Hematopoietic multipotent progenitor cell treated with erythropoietin and hydrocortisone succinate and interleukin-3 and kit ligand, for 17 days (in vitro differentiated cells): ENCODE measurements at regions not wholly inside any gene's neighbourhood (a gene's known extent, or its start where the extent isn't known, plus 50 kb on each side); places are given as distances from the start of the nearest gene placed in this dataset.

Source experiments
- DNase-seq: peaks from one replicate; pipeline ENCODE4 v3.0.0-alpha.2; 2015; ENCODE audit warnings: low spot score

GRCh38 chr7:112594397-112594796 lies 113.6 kb downstream of the LSMEM1 start:
- no peak for DNase-seq

DNA sequence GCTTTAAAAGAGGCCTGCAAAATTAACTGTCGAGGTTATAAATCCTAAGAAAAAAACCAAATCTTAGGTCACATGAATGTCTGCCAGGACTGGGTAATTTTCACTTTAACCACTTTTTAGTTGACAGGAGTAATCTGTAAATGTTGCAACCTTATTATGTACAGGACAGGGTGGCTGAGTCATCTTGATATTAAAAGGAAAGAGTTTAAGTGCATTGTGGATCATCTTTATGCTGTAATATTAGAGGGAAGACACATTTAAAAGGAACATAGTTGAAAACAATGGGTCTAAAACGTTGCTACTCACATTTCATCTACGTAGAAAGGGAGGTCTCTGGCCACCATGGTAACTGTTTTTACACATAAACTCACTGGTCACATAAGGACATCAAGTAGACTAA lies 115.5 kb downstream of the LSMEM1 start:
- no peak for DNase-seq

DNA sequence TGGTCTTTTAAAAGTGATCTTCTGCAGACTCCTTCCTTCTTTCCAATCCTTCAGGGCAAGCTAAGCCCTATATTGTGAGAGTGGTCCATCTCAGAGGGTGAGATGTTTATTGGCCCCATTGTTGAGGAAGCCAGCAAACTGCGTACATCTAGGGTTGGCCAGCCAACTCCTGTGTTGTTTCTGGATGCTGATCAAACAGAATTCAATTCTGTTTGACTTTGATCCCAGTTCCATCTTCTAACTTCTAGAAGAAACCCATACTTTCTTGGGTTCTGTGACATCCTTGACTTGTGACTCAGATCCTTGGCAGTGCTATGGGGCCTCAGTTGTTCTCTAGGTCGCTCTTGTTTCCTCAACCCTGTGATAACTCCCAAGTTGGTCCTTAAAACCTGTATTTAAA lies 116.2 kb downstream of the LSMEM1 start:
- DNase-seq: no peak

DNA sequence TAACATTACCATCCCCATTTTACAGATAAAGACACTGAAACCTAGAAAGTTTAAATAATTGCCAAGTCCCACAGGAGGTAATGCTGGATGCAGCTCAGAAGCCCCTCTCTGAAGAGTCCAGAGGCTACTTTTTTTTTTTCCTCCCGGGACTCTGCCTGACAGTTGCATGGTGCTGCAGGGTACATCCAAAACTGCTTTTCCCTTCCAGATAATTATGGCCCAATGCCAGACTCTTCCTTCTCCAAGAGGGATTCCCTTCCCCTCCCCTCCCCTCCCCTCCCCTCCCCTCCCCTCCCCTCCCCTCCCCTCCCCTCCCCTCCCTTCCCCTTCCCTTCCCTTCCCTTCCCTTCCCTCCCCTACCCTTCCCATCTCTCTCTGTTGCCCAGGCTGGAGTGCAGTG lies 122.9 kb downstream of the LSMEM1 start:
- DNase-seq: no peak

DNA sequence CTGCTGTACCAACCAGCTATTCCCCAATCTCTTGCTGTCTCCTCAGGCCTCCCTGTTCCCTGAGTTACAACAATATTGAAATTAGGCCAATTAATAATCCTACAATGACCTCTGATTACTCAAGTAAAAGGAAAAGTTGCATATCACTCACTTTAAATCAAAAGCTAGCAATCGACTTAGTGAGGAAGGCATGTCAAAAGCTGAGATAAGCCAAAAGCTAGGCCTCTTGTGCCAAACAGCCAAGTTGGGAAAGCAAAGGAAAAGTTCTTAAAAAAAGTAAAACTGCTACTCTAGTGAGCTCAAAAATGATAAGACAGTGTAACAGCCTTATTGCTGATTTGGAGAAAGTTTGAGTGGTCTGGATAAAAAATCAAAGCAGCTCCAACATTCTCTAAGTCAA lies 129.8 kb downstream of the LSMEM1 start:
- no peak for DNase-seq

DNA sequence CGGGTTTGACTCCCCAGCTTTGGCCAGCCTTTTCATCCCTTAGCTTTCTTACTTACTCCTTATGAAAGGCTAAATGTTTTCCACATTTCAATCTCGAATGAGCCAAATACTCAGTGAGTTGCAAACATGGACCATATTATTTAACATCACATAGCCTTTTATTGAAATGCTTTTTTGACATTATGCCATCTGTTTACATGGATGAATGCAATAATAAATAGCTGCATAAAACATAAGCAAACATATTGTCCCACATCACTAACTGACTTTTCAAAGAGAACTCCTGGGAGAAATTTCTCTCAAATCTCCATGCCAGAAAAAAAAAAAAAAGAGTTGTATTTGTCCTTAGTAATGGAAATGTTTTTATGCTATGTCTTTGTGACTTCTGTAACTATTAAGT lies 134.9 kb downstream of the LSMEM1 start:
- DNase-seq: no peak

- DNase-seq: no peak
These were observed 135.5 kb downstream of the LSMEM1 start for GRCh38 chr7:112616295-112616694.

- no peak for DNase-seq
These were observed 138.6 kb downstream of the LSMEM1 start for GRCh38 chr7:112619343-112619742.

DNA sequence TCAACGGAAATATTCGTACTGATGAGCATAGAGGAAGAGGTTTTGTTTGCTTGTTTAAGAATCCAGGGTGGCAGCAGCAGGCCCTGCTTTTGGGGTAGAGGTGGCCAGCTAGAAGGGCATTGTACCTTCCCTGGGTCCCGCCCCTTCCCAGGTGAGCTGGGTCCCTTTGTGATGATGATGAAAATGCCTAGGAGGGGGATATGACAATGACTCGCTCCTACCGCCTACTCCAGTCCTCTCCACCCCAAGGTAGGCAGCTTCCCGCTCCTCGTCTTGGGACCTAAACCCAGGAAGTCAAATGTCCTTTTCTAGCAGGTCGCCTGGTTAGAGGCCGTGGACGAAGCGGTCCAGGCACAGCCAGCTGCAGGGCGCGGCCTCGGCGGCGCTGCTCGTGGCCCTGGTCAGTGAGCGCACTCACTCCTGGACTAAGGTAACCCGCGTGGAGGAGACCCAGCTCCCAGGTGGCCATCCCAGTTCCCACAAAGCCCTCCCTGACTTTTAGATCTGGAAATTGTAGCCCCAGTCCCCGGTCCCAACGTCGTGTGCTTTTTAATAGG lies 141.4 kb downstream of the LSMEM1 start:
- no peak for DNase-seq

GRCh38 chr7:112624416-112624815 lies 143.6 kb downstream of the LSMEM1 start:
- DNase-seq: no peak

GRCh38 chr7:112630565-112630964 lies 149.8 kb downstream of the LSMEM1 start:
- no peak for DNase-seq

DNA sequence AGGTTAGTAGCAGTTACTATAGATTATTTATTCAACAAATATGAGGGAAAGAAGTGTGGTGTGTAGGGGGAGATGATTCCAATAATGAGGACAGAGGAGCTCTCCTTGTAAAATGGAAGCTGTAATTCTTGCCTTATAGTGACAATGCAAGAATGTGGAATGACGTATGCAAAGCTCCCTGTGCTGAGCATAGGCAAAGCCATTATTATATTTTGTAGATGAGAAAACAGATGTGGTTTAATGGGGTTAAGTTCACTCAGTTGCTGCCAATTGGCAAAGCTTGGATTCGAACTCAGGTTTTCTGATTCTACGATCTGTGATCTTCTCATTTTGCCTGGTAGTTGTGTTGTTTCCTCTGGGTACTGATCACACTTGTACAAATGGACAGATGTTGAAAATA lies 153.3 kb downstream of the LSMEM1 start:
- no peak for DNase-seq

GRCh38 chr7:112635742-112636141 lies 154.5 kb downstream of the TMEM168 start:
- DNase-seq: no peak

GRCh38 chr7:112638675-112639400 lies 151.4 kb downstream of the TMEM168 start:
- DNase-seq: no peak

GRCh38 chr7:112640685-112641084 lies 149.5 kb downstream of the TMEM168 start:
- DNase-seq: no peak

GRCh38 chr7:112646783-112647182 lies 143.4 kb downstream of the TMEM168 start:
- DNase-seq: no peak

GRCh38 chr7:112648781-112649180 lies 141.4 kb downstream of the TMEM168 start:
- DNase-seq: no peak

GRCh38 chr7:112649560-112649959 lies 140.6 kb downstream of the TMEM168 start:
- no peak for DNase-seq

DNA sequence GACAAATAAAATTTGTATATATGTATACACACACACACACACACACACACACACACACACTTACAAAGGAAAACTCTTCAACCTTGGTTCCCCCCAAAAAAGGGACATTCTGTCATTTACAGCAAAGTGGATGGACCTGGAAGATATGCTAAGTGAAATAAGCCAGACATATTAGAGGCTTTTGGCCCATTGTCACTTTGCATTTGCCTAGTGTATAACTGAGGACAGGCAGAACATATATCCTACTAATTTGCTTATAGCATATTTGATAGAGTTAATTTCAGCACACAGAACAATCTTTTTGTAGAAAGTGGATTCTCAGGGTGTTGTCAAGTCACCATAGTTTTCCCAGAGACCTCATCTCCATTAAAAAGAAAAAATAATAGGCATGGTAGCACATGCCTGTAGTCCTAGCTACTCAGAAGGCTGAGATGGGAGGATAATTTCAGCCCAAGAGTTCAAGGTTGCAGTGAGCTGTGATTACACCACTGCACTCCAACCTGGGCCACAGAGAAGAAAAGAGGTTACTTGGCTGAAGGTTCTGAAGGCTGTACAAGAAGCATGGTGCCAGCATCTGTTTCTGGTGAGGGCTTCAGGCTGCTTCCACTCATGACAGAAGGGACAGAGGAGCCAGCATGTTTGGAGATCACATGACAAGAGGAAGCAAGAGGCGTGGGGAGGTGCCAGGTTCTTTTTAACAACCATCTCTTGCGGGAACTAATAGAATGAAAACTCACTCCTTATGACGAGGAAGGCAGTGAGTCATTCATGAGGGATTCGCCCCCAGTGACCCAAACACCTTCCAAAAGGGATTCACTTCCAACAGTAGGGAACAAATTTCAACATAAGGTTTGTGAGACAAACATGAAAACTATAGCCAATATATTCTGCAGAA lies 135.6 kb downstream of the TMEM168 start:
- no peak for DNase-seq

GRCh38 chr7:112665709-112666108 lies 124.5 kb downstream of the TMEM168 start:
- DNase-seq: no peak

DNA sequence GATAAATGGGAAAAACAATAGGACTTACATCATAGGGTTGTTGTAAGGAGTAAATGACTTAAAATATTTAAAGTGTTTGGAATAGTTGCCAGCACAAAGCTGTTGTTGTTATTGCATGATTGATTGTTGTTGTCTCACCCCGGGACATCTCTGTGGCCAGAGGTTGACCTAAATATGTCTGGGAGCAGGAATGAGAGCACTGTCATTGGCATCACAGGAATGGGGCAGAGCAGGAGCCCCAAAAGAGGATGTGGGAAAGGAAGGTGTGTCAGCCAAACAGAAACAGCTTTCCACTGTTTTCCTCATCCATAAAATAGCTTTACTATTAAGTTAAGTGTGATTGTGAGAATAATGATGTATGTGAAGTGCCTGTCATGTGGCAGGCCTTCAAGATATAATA lies 121.6 kb downstream of the TMEM168 start:
- no peak for DNase-seq

DNA sequence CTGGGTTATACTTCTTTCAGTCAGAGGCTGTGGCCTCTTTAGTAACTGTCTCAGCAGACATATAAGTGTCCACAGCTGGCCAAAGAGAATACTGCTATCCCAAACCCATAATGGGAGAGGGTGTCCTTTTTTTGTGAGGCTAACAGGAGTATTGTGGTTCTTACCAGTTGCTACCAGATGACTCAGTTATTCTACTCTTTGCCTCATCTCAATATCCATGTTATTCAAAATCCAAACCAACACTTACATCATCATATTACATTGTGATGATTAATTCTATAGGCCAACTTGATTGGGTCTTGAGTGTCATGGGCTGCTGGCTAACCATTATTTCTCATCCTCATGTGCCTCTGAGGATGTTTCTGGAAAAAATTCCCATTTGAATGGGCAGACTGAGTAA lies 120.9 kb downstream of the TMEM168 start:
- DNase-seq: no peak

GRCh38 chr7:112670193-112670592 lies 120.0 kb downstream of the TMEM168 start:
- no peak for DNase-seq
